ENCODE measurements at regions not wholly inside any gene's neighbourhood (a gene's known extent, or its start where the extent isn't known, plus 50 kb on each side); places are given as distances from the start of the nearest gene placed in this dataset.

- TF ChIP-seq POLR2A (IDR thresholded peaks at IDR 0.05) (no peak), CTCF (IDR thresholded peaks at IDR 0.05) (no peak)
Measured at GRCh38 chr4:126233483-126233882, 918.7 kb downstream of the FAT4 start.

Measured in lower leg skin (tissue), 3 donors.